ENCODE measurements at regions not wholly inside any gene's neighbourhood (a gene's known extent, or its start where the extent isn't known, plus 50 kb on each side); places are given as distances from the start of the nearest gene placed in this dataset.

DNA sequence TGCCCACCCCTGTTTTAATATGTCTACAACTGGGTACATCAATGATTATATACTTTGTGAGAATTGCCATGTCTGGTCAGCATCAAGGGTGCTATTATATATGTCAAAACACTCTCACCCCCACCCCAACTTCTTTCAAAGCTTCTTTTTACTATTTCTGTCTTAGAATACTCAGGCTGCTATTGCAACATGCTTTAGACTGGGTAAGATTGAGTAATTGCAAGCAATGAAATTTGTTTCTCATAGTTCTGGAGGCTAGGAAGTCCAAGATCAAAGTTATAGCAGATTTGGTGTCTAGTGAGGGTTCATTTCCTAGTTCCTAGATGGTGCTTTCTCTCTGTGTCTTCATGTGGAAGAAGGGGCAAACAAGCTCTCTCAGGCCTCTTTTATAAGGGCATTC lies 100.5 kb upstream of the KCNK1 start:
- no peak for ATAC-seq
- Histone ChIP-seq H3K9me3 (no peaks in the 10 kb centered on the region), H3K27me3 (no peaks in the 10 kb centered on the region), H3K4me1 (no peaks in the 10 kb centered on the region), H3K36me3 (no peaks in the 10 kb centered on the region), H3K4me3 (no peak overlapping the region), H3K27ac (no peak overlapping the region)
- in situ Hi-C loops (cut with MboI; ENCODE audit: low sequenced_read_pairs in 4 of 4) = no loop called here
- TF ChIP-seq POLR2A (IDR thresholded peaks at IDR 0.05) = no peak
- no peak for TF ChIP-seq CTCF (IDR thresholded peaks at IDR 0.05 in 4 of 5, conservative IDR thresholded peaks at IDR 0.05 in 1 of 5)
- intact Hi-C loops (cut with DNase I; ENCODE audit: low total_unique reads) = no loop called here
- DNase-seq = no peak

GRCh38 chr1:233514946-233515391 lies 98.9 kb upstream of the KCNK1 start:
- Histone ChIP-seq H3K36me3 (no peaks in the 10 kb centered on the region), H3K4me1 (no peaks in the 10 kb centered on the region), H3K27me3 (no peaks in the 10 kb centered on the region), H3K27ac (no peak overlapping the region), H3K4me3 (no peak overlapping the region), H3K9me3 (no peaks in the 10 kb centered on the region)
- TF ChIP-seq POLR2A (IDR thresholded peaks at IDR 0.05) = no peak
- TF ChIP-seq CTCF (IDR thresholded peaks at IDR 0.05 in 4 of 5, conservative IDR thresholded peaks at IDR 0.05 in 1 of 5) = no peak
- intact Hi-C loops (cut with DNase I; ENCODE audit: low total_unique reads) = no loop called here
- in situ Hi-C loops (cut with MboI; ENCODE audit: low sequenced_read_pairs in 4 of 4) = no loop called here
- DNase-seq = no peak
- ATAC-seq = no peak

GRCh38 chr1:233516732-233517131 lies 97.2 kb upstream of the KCNK1 start:
- H3K27ac ChIP-seq = no peak overlapping the region
- TF ChIP-seq POLR2A (IDR thresholded peaks at IDR 0.05) (no peak), CTCF (IDR thresholded peaks at IDR 0.05 in 4 of 5, conservative IDR thresholded peaks at IDR 0.05 in 1 of 5) (no peak)
- ATAC-seq (no peak), DNase-seq (no peak)
- H3K4me1 ChIP-seq = no peaks in the 10 kb centered on the region
- no peaks in the 10 kb centered on the region for H3K36me3 ChIP-seq
- no peaks in the 10 kb centered on the region for H3K9me3 ChIP-seq
- in situ Hi-C loops (cut with MboI; ENCODE audit: low sequenced_read_pairs in 4 of 4) = no loop called here
- intact Hi-C loops (cut with DNase I; ENCODE audit: low total_unique reads) = no loop called here
- H3K27me3 ChIP-seq = no peaks in the 10 kb centered on the region
- H3K4me3 ChIP-seq = no peak overlapping the region

DNA sequence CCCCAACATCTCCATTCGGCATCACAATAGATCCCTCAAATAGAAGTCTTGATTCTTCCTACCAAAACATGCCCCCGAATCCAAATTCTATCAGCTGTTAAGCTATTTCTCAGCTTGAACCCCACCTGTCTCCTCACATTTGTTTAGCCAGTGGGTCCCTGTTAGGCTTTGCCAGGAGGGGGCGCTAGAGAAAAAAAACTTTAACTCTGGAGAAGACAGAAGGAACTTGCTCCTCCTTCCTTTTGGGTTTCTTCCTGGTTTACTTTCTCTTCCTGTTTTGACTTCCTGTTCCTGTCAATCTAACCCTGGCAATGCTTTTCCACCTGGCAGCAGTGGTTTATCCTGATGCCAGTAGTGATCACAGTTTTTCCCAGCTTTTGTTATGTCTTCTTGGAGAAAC lies 95.6 kb upstream of the KCNK1 start:
- Histone ChIP-seq H3K36me3 (no peaks in the 10 kb centered on the region), H3K4me3 (no peak overlapping the region), H3K27ac (no peak overlapping the region), H3K9me3 (no peaks in the 10 kb centered on the region), H3K4me1 (no peaks in the 10 kb centered on the region), H3K27me3 (no peaks in the 10 kb centered on the region)
- ATAC-seq (no peak), DNase-seq (no peak)
- in situ Hi-C loops (cut with MboI; ENCODE audit: low sequenced_read_pairs in 4 of 4) (no loop called here), intact Hi-C loops (cut with DNase I; ENCODE audit: low total_unique reads) (no loop called here)
- TF ChIP-seq CTCF (IDR thresholded peaks at IDR 0.05 in 4 of 5, conservative IDR thresholded peaks at IDR 0.05 in 1 of 5) (no peak), POLR2A (IDR thresholded peaks at IDR 0.05) (no peak)

Measured in gastrocnemius medialis (tissue), 4 donors.